Effector memory CD4-positive, alpha-beta T cell (primary cell): ENCODE measurements at regions not wholly inside any gene's neighbourhood (a gene's known extent, or its start where the extent isn't known, plus 50 kb on each side); places are given as distances from the start of the nearest gene placed in this dataset.

Experiments
- DNase-seq, 3 donors: peaks; one replicate each; pipeline ENCODE4 v3.0.0-alpha.2; 2020
- H3K27ac ChIP-seq: 2 replicates; pipeline ENCODE4 v1.7.0; 2013; ENCODE audit warnings: mild to moderate bottlenecking, low read length, moderate library complexity; ENCODE audit not compliant: insufficient read depth, poor library complexity, severe bottlenecking
- H3K27me3 ChIP-seq: replicated peaks from 2 replicates; pipeline ENCODE4 v1.7.0; 2013; ENCODE audit warnings: mild to moderate bottlenecking, low read length; ENCODE audit not compliant: insufficient read depth, control insufficient read depth, poor library complexity, severe bottlenecking
- H3K36me3 ChIP-seq: 2 replicates; pipeline ENCODE4 v1.7.0; 2013; ENCODE audit warnings: mild to moderate bottlenecking, low read length, moderate library complexity; ENCODE audit not compliant: control insufficient read depth, insufficient read depth
- H3K4me1 ChIP-seq: 2 replicates; pipeline ENCODE4 v1.7.0; 2013; ENCODE audit warnings: low read length, mild to moderate bottlenecking; ENCODE audit not compliant: control insufficient read depth, insufficient read depth, poor library complexity, severe bottlenecking
- H3K4me3 ChIP-seq: 2 replicates; pipeline ENCODE4 v1.7.0; 2013; ENCODE audit warnings: low read length, low read depth, mild to moderate bottlenecking; ENCODE audit not compliant: insufficient read depth, poor library complexity, severe bottlenecking
- H3K9me3 ChIP-seq: 2 replicates; pipeline ENCODE4 v1.7.0; 2013; ENCODE audit warnings: mild to moderate bottlenecking, low read length, moderate library complexity; ENCODE audit not compliant: control insufficient read depth

GRCh38 chr17:33519692-33520091, 226.6 kb upstream of the ASIC2 start:
- Histone ChIP-seq H3K9me3 (no peaks in the 10 kb centered on the region), H3K27ac (no peak overlapping the region), H3K4me3 (no peak overlapping the region), H3K27me3 (peaks cover 3% of the 10 kb centered on the region), H3K36me3 (no peaks in the 10 kb centered on the region), H3K4me1 (no peaks in the 10 kb centered on the region)
- no peak for DNase-seq

DNA sequence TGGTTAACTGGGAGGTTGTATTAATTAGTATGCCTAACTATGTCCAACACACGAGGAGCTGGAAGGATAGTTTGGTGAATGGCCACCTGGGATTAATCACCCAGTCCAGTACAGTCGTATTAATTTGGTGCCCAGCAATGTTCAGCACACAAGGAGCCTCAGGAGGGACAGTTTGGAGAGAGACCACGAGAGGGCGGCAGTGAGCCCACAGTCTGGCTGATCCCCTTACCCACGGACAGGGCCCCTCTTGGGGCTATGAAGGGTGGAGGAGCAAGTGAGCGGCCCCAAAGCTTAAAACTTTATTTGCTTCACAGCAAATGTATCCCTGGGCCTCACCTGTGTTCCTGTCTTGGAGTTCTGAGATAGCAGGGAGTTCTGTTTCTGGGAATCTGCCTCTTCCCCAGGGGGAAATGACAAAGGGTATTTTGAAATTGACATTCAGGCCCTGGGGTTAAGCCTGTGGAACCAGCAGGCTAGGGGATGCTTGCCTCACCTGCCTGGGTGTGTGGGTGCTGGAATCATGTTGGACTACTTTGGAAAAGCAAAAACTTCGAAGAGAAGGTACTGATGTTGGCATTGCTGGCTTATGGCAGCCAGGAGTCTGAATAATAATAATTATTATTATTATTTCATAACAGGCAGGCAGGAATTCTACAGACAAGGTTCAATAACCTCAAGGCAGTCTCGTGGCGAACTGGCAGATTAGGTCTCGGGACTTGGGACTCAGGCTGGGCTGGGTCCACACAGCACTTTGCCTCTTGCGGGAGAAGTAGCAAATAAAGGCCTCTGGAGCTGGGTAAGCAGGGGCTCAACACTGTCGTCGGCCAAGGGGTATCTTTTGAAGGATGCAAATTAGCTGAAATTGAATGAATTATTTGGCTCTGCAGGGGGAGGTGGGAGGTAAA, 227.6 kb upstream of the ASIC2 start:
- H3K27me3 ChIP-seq, result peaks cover 3% of the 10 kb centered on the region
- no peaks in the 10 kb centered on the region for H3K36me3 ChIP-seq
- H3K4me1 ChIP-seq, result no peaks in the 10 kb centered on the region
- H3K27ac ChIP-seq, result no peak overlapping the region
- no peak overlapping the region for H3K4me3 ChIP-seq
- H3K9me3 ChIP-seq, result no peaks in the 10 kb centered on the region
- peak in 1 of 3 donors; percentile 5 for DNase-seq

- Histone ChIP-seq H3K9me3 (no peaks in the 10 kb centered on the region), H3K4me3 (no peak overlapping the region), H3K27me3 (peaks cover 3% of the 10 kb centered on the region), H3K36me3 (no peaks in the 10 kb centered on the region), H3K4me1 (no peaks in the 10 kb centered on the region), H3K27ac (no peak overlapping the region)
- no peak for DNase-seq
Observed at GRCh38 chr17:33521784-33522183, 228.7 kb upstream of the ASIC2 start.

GRCh38 chr17:33522623-33523022, 229.5 kb upstream of the ASIC2 start:
- Histone ChIP-seq H3K27ac (no peak overlapping the region), H3K27me3 (peaks cover 3% of the 10 kb centered on the region), H3K4me3 (no peak overlapping the region), H3K9me3 (no peaks in the 10 kb centered on the region), H3K4me1 (no peaks in the 10 kb centered on the region), H3K36me3 (no peaks in the 10 kb centered on the region)
- no peak for DNase-seq

GRCh38 chr17:33523577-33523981, 230.5 kb upstream of the ASIC2 start:
- no peak overlapping the region for H3K27ac ChIP-seq
- no peak overlapping the region for H3K4me3 ChIP-seq
- H3K9me3 ChIP-seq, result no peaks in the 10 kb centered on the region
- no peak for DNase-seq
- no peaks in the 10 kb centered on the region for H3K4me1 ChIP-seq
- H3K36me3 ChIP-seq, result no peaks in the 10 kb centered on the region
- peaks cover 3% of the 10 kb centered on the region for H3K27me3 ChIP-seq

DNA sequence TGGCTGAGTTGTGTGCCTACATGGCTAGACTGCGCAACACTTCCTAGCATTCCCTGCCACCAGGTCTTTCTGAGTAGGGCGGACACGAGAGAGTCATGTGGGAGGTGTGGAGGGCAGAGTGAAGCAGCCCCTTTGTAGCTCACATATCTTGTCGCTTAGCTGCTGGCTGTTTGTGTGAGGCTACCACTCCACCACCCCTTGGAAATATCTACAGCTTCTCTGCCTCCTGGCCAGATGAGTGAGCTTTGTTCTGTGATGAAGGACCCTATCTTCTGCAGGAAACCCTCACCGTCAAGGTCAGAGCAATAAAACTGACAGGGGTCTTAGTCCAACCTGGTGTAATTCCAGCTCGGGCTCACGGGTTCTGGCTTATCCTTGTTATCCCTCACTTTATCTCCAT, 232.1 kb upstream of the ASIC2 start:
- Histone ChIP-seq H3K9me3 (no peaks in the 10 kb centered on the region), H3K36me3 (no peaks in the 10 kb centered on the region), H3K27me3 (no peaks in the 10 kb centered on the region), H3K4me1 (no peaks in the 10 kb centered on the region), H3K4me3 (no peak overlapping the region), H3K27ac (no peak overlapping the region)
- DNase-seq, result no peak

GRCh38 chr17:33526717-33527116, 233.6 kb upstream of the ASIC2 start:
- no peaks in the 10 kb centered on the region for H3K36me3 ChIP-seq
- DNase-seq, result no peak
- H3K4me1 ChIP-seq, result no peaks in the 10 kb centered on the region
- H3K27ac ChIP-seq, result no peak overlapping the region
- H3K27me3 ChIP-seq, result no peaks in the 10 kb centered on the region
- H3K4me3 ChIP-seq, result no peak overlapping the region
- no peaks in the 10 kb centered on the region for H3K9me3 ChIP-seq

DNA sequence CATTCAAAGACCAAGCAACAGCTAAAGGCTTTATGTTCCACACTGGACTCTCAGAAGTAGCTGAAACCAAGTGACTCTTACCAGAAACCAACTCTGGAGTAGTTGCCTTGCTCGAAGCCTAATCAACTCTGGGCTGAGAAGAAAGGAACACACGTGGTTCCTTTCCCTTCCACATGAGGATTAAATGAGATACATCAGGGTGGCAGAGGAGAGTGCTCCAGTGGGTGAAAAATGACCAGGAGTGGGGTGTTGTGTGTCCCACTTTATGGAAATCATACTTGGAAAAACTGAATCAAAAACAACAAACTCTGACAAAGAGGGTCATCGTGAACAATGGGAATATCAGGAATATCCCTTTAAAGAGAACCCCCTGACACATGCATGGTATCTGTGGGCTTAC, 234.2 kb upstream of the ASIC2 start:
- DNase-seq, result no peak
- no peaks in the 10 kb centered on the region for H3K9me3 ChIP-seq
- H3K36me3 ChIP-seq, result no peaks in the 10 kb centered on the region
- H3K4me1 ChIP-seq, result no peaks in the 10 kb centered on the region
- H3K27me3 ChIP-seq, result no peaks in the 10 kb centered on the region
- no peak overlapping the region for H3K27ac ChIP-seq
- H3K4me3 ChIP-seq, result no peak overlapping the region

GRCh38 chr17:33528846-33529245, 235.8 kb upstream of the ASIC2 start:
- no peaks in the 10 kb centered on the region for H3K27me3 ChIP-seq
- no peak overlapping the region for H3K4me3 ChIP-seq
- no peak overlapping the region for H3K27ac ChIP-seq
- no peaks in the 10 kb centered on the region for H3K4me1 ChIP-seq
- H3K9me3 ChIP-seq, result no peaks in the 10 kb centered on the region
- no peaks in the 10 kb centered on the region for H3K36me3 ChIP-seq
- DNase-seq, result no peak

DNA sequence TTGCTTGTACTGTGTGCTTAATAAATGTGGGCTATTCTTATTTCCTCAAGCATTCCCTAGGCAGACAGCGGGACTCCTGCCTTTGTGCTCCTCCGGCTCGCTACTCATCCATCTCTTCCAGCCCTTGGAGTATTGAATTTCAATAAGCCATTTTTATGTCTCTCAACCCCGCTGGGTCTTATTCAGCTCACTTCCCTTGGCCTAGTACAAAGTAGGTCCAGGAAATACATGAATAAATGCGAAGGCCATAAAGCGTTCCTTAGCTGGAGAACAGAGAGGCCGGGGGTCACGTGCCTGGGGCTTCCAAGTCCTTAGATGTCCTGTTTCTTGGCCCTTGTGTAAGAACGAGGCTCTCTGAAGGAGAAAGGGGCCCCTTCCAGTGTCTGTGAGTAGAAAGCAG, 236.7 kb upstream of the ASIC2 start:
- H3K9me3 ChIP-seq, result no peaks in the 10 kb centered on the region
- no peaks in the 10 kb centered on the region for H3K36me3 ChIP-seq
- no peaks in the 10 kb centered on the region for H3K27me3 ChIP-seq
- no peak for DNase-seq
- no peak overlapping the region for H3K27ac ChIP-seq
- H3K4me3 ChIP-seq, result no peak overlapping the region
- H3K4me1 ChIP-seq, result no peaks in the 10 kb centered on the region
